Psoas muscle (tissue), 7 donors: ENCODE measurements at regions not wholly inside any gene's neighbourhood (a gene's known extent, or its start where the extent isn't known, plus 50 kb on each side); places are given as distances from the start of the nearest gene placed in this dataset.

ENCODE experiments used
- ATAC-seq, 4 donors: fragments of 200-7000 bp; cut with Tn5 transposase; one replicate each; pipeline ENCODE4 v1.9.1; 2020; ENCODE audit warnings: moderate library complexity in 3 of 4, mild to moderate bottlenecking in 2 of 4
- DNase-seq, 2 donors: peaks; one replicate each; pipeline ENCODE4 v3.0.0-alpha.2; 2020
- H3K27ac ChIP-seq: fragments of 200-600 bp; one replicate; pipeline ENCODE4 v1.8.0; 2022
- H3K27me3 ChIP-seq, 3 donors: fragments of 200-600 bp in 1 of 3; one replicate each; pipeline versions ENCODE4 v1.6.1 to v1.8.0; 2013 to 2022; ENCODE audit warnings: low read length in 2 of 3, mild to moderate bottlenecking in 2 of 3, moderate library complexity in 1 of 3; ENCODE audit not compliant: insufficient read depth in 3 of 3
- H3K36me3 ChIP-seq, 2 donors: fragments of 200-600 bp in 1 of 2; one replicate each; pipeline versions ENCODE4 v1.6.1 to v1.8.0; 2013 to 2022; ENCODE audit warnings: low read depth in 1 of 2, mild to moderate bottlenecking in 1 of 2, moderate library complexity in 1 of 2; ENCODE audit not compliant: insufficient read depth in 1 of 2
- H3K4me1 ChIP-seq: fragments of 200-600 bp; one replicate; pipeline ENCODE4 v1.8.0; 2022
- H3K4me3 ChIP-seq: fragments of 200-600 bp; one replicate; pipeline ENCODE4 v1.8.0; 2022; ENCODE audit warnings: mild to moderate bottlenecking
- H3K9me3 ChIP-seq: fragments of 200-600 bp; one replicate; pipeline ENCODE4 v1.8.0; 2022
- WGBS, 3 donors: extraction: QIAGEN DNeasy Blood & Tissue Kit; methylation state at CpG; one replicate each; pipeline versions ENCODE4 v1.1.6 to v1.1.7; 2013; 5-methylcytosine and 5-hydroxymethylcytosine counted together
- intact Hi-C, 2 donors: fragments of 100-400 bp; cut with DNase I; formaldehyde crosslinking; loops; one replicate each; pipeline versions ENCODE4 v1.11.0 to v1.14.2; 2022
- TF ChIP-seq, protein P1 (sequence below): fragments of 200-600 bp; IDR thresholded peaks from one replicate; pipeline ENCODE4 v1.8.0; 2022; ENCODE audit warnings: antibody characterized with exemption
- donor health status: healthy with polysubstance abuse.
- donor health status: DM: no; HTN: no; CAD: no; lungs with moderate emphysema.
- donor health status: Bipolar disorder and iron deficiency.
- donor health status: healthy.
- donor health status: DM: yes; HTN: yes; CAD: no.
- donor health status: DM: no; HTN: no; CAD: no.
- donor health status: DM: yes; HTN: yes; CAD: no.

DNA sequence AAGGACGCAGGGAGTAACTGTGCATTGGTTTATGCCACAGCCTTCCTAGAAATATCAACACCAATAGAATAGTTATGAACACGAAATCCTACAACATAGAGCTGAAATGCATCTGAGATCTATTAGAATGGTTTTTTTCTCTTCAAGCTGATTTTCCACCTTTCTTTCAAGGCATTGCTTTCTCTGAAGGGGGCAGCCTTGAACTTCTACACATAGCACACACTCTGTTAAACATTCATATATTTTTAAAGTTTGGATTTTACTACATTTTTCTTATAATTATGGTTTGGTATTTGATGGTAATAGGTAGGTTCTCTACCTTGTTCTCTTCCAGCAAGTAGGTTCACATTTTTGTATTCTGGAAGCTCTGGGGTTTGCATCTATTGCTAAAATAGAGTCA lies 661.8 kb downstream of the SEMA5A start:
- WGBS, 3 donors = 72 to 85% (median 73%) methylated on average over 2 of the region's 2 CpGs
- H3K4me1 ChIP-seq = no peaks in the 10 kb centered on the region
- DNase-seq (no peak), ATAC-seq (no peak)
- no peaks in the 10 kb centered on the region for H3K36me3 ChIP-seq
- intact Hi-C loops = no loop called here
- TF ChIP-seq, protein P1, sequence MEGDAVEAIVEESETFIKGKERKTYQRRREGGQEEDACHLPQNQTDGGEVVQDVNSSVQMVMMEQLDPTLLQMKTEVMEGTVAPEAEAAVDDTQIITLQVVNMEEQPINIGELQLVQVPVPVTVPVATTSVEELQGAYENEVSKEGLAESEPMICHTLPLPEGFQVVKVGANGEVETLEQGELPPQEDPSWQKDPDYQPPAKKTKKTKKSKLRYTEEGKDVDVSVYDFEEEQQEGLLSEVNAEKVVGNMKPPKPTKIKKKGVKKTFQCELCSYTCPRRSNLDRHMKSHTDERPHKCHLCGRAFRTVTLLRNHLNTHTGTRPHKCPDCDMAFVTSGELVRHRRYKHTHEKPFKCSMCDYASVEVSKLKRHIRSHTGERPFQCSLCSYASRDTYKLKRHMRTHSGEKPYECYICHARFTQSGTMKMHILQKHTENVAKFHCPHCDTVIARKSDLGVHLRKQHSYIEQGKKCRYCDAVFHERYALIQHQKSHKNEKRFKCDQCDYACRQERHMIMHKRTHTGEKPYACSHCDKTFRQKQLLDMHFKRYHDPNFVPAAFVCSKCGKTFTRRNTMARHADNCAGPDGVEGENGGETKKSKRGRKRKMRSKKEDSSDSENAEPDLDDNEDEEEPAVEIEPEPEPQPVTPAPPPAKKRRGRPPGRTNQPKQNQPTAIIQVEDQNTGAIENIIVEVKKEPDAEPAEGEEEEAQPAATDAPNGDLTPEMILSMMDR = no peak
- no peak overlapping the region for H3K27ac ChIP-seq
- peaks cover 6% of the 10 kb centered on the region for H3K9me3 ChIP-seq
- H3K27me3 ChIP-seq = no peaks in the 10 kb centered on the region
- H3K4me3 ChIP-seq = no peak overlapping the region

DNA sequence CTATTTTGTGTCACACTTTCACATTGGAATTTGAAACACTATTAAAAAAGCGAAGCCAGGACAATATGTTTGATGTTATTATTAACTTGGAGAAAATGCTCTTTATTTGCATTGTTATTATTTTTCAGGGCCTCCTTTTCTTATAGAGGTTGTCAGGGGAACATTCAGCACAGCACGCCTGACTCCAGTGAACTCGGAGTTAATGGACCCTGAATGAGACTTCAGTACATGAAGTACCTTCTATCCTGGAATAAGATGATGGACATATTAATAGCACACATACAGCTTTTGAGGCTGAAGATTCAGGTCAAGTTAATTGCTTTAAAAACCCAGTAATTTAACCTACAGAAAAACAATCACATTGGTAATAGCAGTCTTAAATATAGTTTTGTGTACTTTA lies 652.9 kb downstream of the SEMA5A start:
- H3K27me3 ChIP-seq = no peaks in the 10 kb centered on the region
- TF ChIP-seq, protein P1 = no peak
- no peaks in the 10 kb centered on the region for H3K36me3 ChIP-seq
- H3K9me3 ChIP-seq = no peaks in the 10 kb centered on the region
- intact Hi-C loops = no loop called here
- no peaks in the 10 kb centered on the region for H3K4me1 ChIP-seq
- no peak overlapping the region for H3K4me3 ChIP-seq
- no peak overlapping the region for H3K27ac ChIP-seq
- DNase-seq = no peak
- WGBS, 3 donors = 83 to 89% (median 85%) methylated on average over 3 of the region's 3 CpGs
- no peak for ATAC-seq

DNA sequence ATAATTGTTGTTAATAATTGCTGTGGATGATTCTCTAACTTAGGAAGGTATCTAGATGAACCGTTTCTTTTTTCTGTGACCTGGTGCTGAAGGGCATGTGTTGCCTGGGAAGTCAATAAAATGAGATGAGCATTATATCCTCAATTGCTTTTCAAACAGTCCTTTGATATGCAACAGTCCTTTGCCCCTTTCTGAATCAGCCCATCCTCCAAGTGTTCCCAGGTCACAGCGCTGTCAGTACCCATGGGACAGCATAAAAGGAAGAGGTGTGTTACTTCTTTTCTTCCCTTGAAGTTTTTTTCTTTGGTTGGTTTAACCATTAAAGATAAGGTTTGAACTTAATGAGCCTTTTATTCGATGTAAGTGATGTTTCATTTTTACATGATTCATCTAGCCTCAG lies 651.8 kb downstream of the SEMA5A start:
- ATAC-seq = no peak
- 27 to 43% (median 28%) methylated on average over 3 of the region's 3 CpGs for WGBS, 3 donors
- Histone ChIP-seq H3K36me3 (no peaks in the 10 kb centered on the region), H3K27me3 (no peaks in the 10 kb centered on the region), H3K4me1 (no peaks in the 10 kb centered on the region), H3K9me3 (no peaks in the 10 kb centered on the region), H3K4me3 (no peak overlapping the region), H3K27ac (no peak overlapping the region)
- intact Hi-C loops = no loop called here
- DNase-seq = no peak
- TF ChIP-seq, protein P1 = no peak

DNA sequence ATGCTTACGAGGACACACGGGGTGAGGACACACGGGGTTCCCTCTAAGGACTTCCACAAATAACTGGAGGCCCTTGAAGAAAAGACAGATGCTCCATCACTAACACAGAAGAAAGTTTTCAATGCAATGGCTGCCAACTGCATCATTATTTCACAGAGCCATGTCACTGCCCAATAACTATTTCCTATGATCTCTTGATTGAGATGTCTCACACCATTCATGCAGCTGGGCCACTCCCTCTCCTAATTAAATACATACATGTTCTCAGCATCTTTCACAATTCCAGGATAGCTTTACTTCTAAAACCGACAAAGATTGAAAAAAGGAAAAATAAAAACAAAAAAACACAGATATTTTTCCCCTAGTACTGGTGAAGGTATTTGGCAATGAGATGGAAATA lies 650.8 kb downstream of the SEMA5A start:
- Histone ChIP-seq H3K4me3 (no peak overlapping the region), H3K4me1 (no peaks in the 10 kb centered on the region), H3K27ac (no peak overlapping the region), H3K9me3 (no peaks in the 10 kb centered on the region), H3K36me3 (no peaks in the 10 kb centered on the region), H3K27me3 (no peaks in the 10 kb centered on the region)
- TF ChIP-seq, protein P1 = no peak
- no peak for DNase-seq
- intact Hi-C loops = no loop called here
- 77 to 84% (median 81%) methylated on average over 4 of the region's 4 CpGs for WGBS, 3 donors
- no peak for ATAC-seq

DNA sequence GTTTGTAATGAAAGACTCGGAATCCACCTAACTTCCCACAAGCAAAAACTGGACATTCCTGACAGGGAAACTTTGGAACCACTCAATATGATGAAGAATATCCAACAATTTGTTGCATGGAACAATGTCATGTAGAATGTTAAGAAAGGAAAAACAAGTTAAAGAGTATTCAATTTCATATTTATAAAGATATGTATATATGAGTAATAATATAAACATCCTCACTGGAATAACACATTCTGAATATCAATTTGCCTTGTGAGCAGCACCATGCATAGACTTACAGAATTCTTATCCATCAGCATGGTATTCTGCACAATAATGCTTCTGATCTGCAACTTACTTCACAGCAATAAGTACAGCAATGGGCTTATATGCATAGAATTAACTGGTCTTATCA lies 650.3 kb downstream of the SEMA5A start:
- Histone ChIP-seq H3K4me3 (no peak overlapping the region), H3K27ac (no peak overlapping the region), H3K9me3 (no peaks in the 10 kb centered on the region), H3K4me1 (no peaks in the 10 kb centered on the region), H3K27me3 (no peaks in the 10 kb centered on the region), H3K36me3 (no peaks in the 10 kb centered on the region)
- intact Hi-C loops = no loop called here
- ATAC-seq (no peak), DNase-seq (no peak)
- 72 to 92% (median 84%) methylated on average over 1 of the region's 1 CpG for WGBS, 3 donors
- TF ChIP-seq, protein P1 = no peak
